Activated CD8-positive, alpha-beta T cell treated with anti-CD3 and anti-CD28 coated beads for 36 hours (primary cell): ENCODE measurements at regions not wholly inside any gene's neighbourhood (a gene's known extent, or its start where the extent isn't known, plus 50 kb on each side); places are given as distances from the start of the nearest gene placed in this dataset.
A peak's percentile ranks its signal among the peaks of the same experiment; 100 is the strongest.
"Not testable (repeated sequence)": the region's sequence is repeated elsewhere in the genome, so short reads cannot be mapped to it uniquely, and the experiment has no call there.

Experiments
- ATAC-seq: fragments of 200-7000 bp; cut with Tn5 transposase; one replicate; pipeline ENCODE4 v1.10.0; 2021; ENCODE audit warnings: mild to moderate bottlenecking, moderate library complexity
- CTCF ChIA-PET: fragments of 350-600 bp; sonication (Branson Sonifier 250); formaldehyde crosslinking; loops from one replicate; lab custom pipeline; 2021; ENCODE audit warnings: antibody characterized with exemption; lab: Charles Lee
- POLR2A ChIA-PET: fragments of 350-600 bp; sonication (Branson Sonifier 250); formaldehyde crosslinking; loops from one replicate; lab custom pipeline; 2021; ENCODE audit warnings: antibody characterized with exemption; lab: Charles Lee
- DNase-seq: peaks from one replicate; pipeline ENCODE4 v3.0.0-alpha.2; 2020
- H3K27ac Mint-ChIP-seq: one replicate; pipeline ENCODE4 v1.8.0; 2021; ENCODE audit warnings: mild to moderate bottlenecking, mixed read lengths
- H3K27me3 Mint-ChIP-seq: one replicate; pipeline ENCODE4 v1.8.0; 2021; ENCODE audit warnings: mixed read lengths
- H3K36me3 Mint-ChIP-seq: one replicate; pipeline ENCODE4 v1.8.0; 2021; ENCODE audit warnings: low read depth, mixed read lengths
- H3K4me1 Mint-ChIP-seq: one replicate; pipeline ENCODE4 v1.8.0; 2021; ENCODE audit warnings: low read depth, mixed read lengths
- H3K4me3 Mint-ChIP-seq: one replicate; pipeline ENCODE4 v1.8.0; 2021; ENCODE audit warnings: mild to moderate bottlenecking, moderate library complexity, mixed read lengths
- H3K9me3 Mint-ChIP-seq: one replicate; pipeline ENCODE4 v1.8.0; 2021; ENCODE audit warnings: mixed read lengths
- intact Hi-C: fragments of 100-400 bp; cut with micrococcal nuclease; formaldehyde crosslinking; loops from one replicate; pipeline ENCODE4 v1.10.0; 2022
- TF ChIP-seq, protein P1 (sequence below): fragments of 200-600 bp; IDR thresholded peaks from one replicate; pipeline ENCODE4 v1.8.0; 2022; ENCODE audit warnings: antibody characterized with exemption, mild to moderate bottlenecking

DNA sequence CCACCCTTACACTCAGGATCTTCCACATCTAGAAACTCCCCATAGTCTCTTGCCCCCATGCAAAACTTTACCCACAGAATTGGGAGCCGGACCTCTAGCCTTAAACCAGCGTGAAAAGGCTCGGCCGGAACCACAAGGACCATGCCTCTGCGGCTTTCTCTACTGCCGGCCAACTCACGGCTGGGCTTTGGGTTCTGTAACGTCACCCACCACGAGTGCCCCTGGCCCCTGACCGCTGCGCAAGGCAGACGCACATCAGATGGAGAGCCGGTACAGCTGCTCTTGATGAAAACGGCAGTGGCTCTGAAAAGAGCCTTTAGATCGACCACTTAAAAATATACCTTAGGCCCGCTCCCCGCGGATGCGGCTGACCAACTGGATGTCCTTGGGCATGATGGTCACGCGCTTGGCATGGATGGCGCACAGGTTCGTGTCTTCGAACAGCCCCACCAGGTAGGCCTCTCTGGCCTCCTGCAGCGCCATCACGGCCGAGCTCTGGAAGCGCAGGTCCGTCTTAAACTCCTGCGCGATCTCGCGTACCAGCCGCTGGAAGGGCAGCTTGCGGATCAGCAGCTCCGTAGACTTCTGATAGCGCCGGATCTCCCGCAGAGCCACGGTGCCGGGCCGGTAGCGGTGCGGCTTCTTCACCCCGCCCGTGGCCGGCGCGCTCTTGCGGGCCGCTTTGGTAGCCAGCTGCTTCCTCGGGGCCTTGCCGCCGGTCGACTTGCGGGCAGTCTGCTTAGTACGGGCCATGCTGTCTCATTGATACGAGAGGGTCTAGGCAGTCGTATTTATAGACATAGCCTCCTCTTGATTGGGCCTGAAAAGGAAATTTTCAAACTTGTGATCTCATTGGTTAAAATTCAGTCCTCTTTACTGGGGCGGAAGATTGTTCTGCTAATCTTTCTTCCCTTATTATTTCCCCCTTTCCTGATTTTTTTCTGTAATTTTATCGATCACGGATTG, 66.3 kb downstream of the FAM72C start:
- peak; percentile 23 for ATAC-seq
- H3K36me3 Mint-ChIP-seq, H3K9me3 Mint-ChIP-seq, H3K4me1 Mint-ChIP-seq, CTCF ChIA-PET, intact Hi-C loops, POLR2A ChIA-PET, H3K27ac Mint-ChIP-seq, H3K27me3 Mint-ChIP-seq: not testable (repeated sequence)
- peak; percentile 30 for DNase-seq
- peak overlapping the region; percentile 50 for H3K4me3 Mint-ChIP-seq

GRCh38 chr1:143904622-143904979, 67.2 kb downstream of the FAM72C start:
- H3K27ac Mint-ChIP-seq, H3K27me3 Mint-ChIP-seq, H3K9me3 Mint-ChIP-seq, H3K4me3 Mint-ChIP-seq, POLR2A ChIA-PET, intact Hi-C loops, H3K4me1 Mint-ChIP-seq, CTCF ChIA-PET, DNase-seq, H3K36me3 Mint-ChIP-seq: not testable (repeated sequence)
- peak; percentile 74 for ATAC-seq

DNA sequence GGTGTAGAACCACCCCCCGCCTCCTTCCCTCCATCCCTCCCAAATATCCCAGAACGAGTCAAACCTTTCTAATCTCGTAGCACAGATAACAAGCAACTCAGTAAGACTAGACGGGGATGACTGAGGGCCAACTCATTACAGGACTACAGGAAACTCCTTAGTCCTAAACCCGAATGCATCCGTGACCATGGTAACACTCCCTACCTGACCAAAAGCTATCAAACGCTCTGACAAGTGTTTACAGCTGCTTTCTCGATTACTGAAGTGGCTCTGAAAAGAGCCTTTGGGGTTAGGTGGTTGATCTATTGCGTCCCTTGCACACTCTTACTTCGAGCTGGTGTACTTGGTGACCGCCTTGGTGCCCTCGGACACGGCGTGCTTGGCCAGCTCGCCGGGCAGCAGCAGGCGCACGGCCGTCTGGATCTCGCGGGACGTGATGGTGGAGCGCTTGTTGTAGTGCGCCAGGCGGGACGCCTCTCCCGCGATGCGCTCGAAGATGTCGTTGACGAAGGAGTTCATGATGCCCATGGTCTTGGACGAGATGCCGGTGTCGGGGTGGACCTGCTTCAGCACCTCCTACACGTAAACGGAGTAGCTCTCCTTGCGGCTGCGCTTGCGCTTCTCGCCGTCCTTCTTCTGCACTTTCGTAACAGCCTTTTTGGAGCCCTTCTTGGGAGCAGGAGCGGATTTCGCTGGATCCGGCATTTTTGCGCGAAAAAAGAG, 67.7 kb downstream of the FAM72C start:
- H3K27ac Mint-ChIP-seq, DNase-seq, intact Hi-C loops, POLR2A ChIA-PET, CTCF ChIA-PET, H3K4me1 Mint-ChIP-seq, H3K27me3 Mint-ChIP-seq, H3K36me3 Mint-ChIP-seq, H3K9me3 Mint-ChIP-seq, H3K4me3 Mint-ChIP-seq: not testable (repeated sequence)
- ATAC-seq = peak; percentile 60

- CTCF ChIA-PET, H3K4me1 Mint-ChIP-seq, H3K9me3 Mint-ChIP-seq, POLR2A ChIA-PET, H3K36me3 Mint-ChIP-seq, H3K27me3 Mint-ChIP-seq, intact Hi-C loops, H3K4me3 Mint-ChIP-seq, ATAC-seq, DNase-seq, H3K27ac Mint-ChIP-seq: not testable (repeated sequence)
Measured at GRCh38 chr1:143896377-143896776, 75.4 kb downstream of the FAM72C start.

- H3K9me3 Mint-ChIP-seq = not testable (repeated sequence)
- ATAC-seq = peak; percentile 92
- TF ChIP-seq, protein P1, sequence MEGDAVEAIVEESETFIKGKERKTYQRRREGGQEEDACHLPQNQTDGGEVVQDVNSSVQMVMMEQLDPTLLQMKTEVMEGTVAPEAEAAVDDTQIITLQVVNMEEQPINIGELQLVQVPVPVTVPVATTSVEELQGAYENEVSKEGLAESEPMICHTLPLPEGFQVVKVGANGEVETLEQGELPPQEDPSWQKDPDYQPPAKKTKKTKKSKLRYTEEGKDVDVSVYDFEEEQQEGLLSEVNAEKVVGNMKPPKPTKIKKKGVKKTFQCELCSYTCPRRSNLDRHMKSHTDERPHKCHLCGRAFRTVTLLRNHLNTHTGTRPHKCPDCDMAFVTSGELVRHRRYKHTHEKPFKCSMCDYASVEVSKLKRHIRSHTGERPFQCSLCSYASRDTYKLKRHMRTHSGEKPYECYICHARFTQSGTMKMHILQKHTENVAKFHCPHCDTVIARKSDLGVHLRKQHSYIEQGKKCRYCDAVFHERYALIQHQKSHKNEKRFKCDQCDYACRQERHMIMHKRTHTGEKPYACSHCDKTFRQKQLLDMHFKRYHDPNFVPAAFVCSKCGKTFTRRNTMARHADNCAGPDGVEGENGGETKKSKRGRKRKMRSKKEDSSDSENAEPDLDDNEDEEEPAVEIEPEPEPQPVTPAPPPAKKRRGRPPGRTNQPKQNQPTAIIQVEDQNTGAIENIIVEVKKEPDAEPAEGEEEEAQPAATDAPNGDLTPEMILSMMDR = peak; percentile 42
Measured at GRCh38 chr1:143884932-143885574, 86.7 kb downstream of the FAM72C start.

DNA sequence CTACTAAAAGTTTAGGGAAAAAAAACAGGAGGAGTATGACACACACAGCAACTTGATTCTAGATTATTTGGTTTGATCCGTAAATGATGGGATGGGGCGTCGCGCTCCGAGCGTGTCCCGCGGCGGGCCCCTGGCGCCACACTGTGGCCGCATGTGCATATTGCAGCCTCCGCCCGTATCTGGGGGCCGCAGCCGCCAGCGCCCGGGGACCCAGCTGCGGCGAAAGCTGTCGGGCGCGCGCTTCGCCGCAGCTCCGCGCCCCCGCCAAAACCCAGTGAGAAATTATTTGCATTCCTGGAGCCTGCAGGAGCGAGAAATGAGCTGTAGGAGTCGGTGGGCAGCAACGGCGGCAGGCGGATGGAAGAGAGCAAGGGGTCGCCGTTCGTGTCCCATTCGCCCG, 87.3 kb downstream of the FAM72C start:
- H3K4me3 Mint-ChIP-seq = peak overlapping the region; percentile 54
- H3K27me3 Mint-ChIP-seq, H3K9me3 Mint-ChIP-seq, CTCF ChIA-PET, intact Hi-C loops, H3K4me1 Mint-ChIP-seq, POLR2A ChIA-PET, H3K27ac Mint-ChIP-seq, H3K36me3 Mint-ChIP-seq: not testable (repeated sequence)
- ATAC-seq = peak; percentile 88
- TF ChIP-seq, protein P1 = peak; percentile 55
- DNase-seq = peak; percentile 47

More at GRCh38 chr1:143884932-143885574, 86.7 kb downstream of the FAM72C start:
- POLR2A ChIA-PET, H3K36me3 Mint-ChIP-seq, H3K27me3 Mint-ChIP-seq, H3K4me1 Mint-ChIP-seq, H3K4me3 Mint-ChIP-seq, intact Hi-C loops, H3K27ac Mint-ChIP-seq, CTCF ChIA-PET: not testable (repeated sequence)
- peak; percentile 77 for DNase-seq

- ATAC-seq = peak; percentile 15
- POLR2A ChIA-PET = not testable (repeated sequence)
Measured at GRCh38 chr1:143879757-143880536, 91.8 kb downstream of the FAM72C start.

DNA sequence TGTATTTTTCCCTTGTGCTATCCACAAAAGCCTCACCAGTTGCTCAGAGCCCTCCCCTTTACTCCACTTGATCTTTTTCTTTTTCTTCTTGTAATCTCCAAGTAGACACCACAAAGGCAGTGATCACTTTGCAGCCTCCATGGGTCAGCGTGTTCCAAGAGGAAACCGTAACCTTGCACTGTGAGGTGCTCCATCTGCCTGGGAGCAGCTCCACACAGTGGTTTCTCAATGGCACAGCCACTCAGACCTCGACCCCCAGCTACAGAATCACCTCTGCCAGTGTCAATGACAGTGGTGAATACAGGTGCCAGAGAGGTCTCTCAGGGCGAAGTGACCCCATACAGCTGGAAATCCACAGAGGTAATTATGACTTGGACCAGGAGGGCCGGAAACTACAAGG, 95.8 kb downstream of the FAM72C start:
- POLR2A ChIA-PET, H3K36me3 Mint-ChIP-seq, intact Hi-C loops, H3K4me3 Mint-ChIP-seq, H3K9me3 Mint-ChIP-seq, DNase-seq, ATAC-seq, H3K27ac Mint-ChIP-seq, CTCF ChIA-PET, H3K27me3 Mint-ChIP-seq, H3K4me1 Mint-ChIP-seq: not testable (repeated sequence)

More at GRCh38 chr1:143879757-143880536, 91.8 kb downstream of the FAM72C start:
- H3K4me3 Mint-ChIP-seq, H3K27me3 Mint-ChIP-seq, intact Hi-C loops, DNase-seq, H3K27ac Mint-ChIP-seq, H3K9me3 Mint-ChIP-seq, H3K36me3 Mint-ChIP-seq, CTCF ChIA-PET, H3K4me1 Mint-ChIP-seq: not testable (repeated sequence)

DNA sequence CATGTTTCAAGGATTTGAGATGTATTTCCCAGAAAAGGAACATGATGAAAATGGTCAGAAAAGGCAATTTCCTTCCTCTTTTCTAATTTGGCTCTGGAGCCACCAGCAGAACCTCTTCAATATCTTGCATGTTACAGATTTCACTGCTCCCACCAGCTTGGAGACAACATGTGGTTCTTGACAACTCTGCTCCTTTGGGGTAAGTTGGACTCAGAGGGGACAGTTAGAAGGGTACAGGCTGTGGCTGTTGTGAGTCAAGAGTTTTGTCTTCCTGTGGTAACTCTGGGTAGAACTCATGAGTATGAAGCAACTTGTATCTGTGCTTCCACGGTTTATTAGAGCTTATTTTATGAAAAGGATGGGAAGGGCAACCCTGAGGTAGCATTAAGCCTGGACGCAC, 97.2 kb downstream of the FAM72C start:
- POLR2A ChIA-PET, H3K36me3 Mint-ChIP-seq, H3K27me3 Mint-ChIP-seq, H3K4me1 Mint-ChIP-seq, H3K27ac Mint-ChIP-seq, intact Hi-C loops, DNase-seq, H3K9me3 Mint-ChIP-seq, H3K4me3 Mint-ChIP-seq, CTCF ChIA-PET: not testable (repeated sequence)
- peak; percentile 83 for ATAC-seq
